Myocyte (in vitro differentiated cells): ENCODE measurements at regions not wholly inside any gene's neighbourhood (a gene's known extent, or its start where the extent isn't known, plus 50 kb on each side); places are given as distances from the start of the nearest gene placed in this dataset.

Source experiments
- DNase-seq: peaks from one replicate; pipeline ENCODE4 v3.0.0-alpha.2; 2012; ENCODE audit warnings: low read depth

- DNase-seq, result no peak
Observed at GRCh38 chr11:69378303-69379141, 84.6 kb downstream of the MYEOV start.

- DNase-seq, result no peak
Observed at GRCh38 chr11:69380451-69380901, 86.5 kb downstream of the MYEOV start.

DNA sequence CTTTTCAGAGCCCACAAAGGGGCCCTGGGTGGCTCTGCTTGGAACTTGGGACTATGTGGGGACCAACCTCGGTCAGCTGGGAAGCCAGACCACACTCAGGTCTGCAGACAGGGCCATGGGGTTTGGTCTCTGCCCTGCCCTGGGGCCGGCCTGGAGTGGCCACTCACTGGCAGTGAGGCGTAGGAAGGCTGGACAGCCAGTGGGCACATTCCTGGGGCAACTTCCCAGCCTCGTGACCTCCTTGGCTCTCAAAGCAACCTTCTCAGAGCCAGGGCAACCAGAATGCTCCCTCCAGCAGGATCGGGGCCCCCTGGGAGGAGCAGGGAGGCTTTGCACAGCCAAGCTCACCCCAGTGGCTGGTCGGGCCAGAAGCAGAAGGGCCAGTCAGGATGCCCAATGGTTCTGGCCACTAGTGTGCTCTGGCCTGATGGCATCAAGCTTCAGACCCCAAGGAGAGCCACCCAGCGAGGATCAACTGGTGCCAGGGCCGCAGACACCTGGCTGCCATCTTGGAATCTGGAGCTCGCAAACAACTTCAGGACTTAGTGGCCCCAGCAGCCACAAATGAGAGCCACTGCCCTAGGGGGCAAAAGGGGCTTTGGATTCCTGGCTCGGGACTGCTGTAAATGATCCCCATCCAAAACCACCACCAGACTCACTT lies 87.1 kb downstream of the MYEOV start:
- peak; percentile 47 for DNase-seq

GRCh38 chr11:69381681-69382130 lies 87.8 kb downstream of the MYEOV start:
- DNase-seq, result no peak

DNA sequence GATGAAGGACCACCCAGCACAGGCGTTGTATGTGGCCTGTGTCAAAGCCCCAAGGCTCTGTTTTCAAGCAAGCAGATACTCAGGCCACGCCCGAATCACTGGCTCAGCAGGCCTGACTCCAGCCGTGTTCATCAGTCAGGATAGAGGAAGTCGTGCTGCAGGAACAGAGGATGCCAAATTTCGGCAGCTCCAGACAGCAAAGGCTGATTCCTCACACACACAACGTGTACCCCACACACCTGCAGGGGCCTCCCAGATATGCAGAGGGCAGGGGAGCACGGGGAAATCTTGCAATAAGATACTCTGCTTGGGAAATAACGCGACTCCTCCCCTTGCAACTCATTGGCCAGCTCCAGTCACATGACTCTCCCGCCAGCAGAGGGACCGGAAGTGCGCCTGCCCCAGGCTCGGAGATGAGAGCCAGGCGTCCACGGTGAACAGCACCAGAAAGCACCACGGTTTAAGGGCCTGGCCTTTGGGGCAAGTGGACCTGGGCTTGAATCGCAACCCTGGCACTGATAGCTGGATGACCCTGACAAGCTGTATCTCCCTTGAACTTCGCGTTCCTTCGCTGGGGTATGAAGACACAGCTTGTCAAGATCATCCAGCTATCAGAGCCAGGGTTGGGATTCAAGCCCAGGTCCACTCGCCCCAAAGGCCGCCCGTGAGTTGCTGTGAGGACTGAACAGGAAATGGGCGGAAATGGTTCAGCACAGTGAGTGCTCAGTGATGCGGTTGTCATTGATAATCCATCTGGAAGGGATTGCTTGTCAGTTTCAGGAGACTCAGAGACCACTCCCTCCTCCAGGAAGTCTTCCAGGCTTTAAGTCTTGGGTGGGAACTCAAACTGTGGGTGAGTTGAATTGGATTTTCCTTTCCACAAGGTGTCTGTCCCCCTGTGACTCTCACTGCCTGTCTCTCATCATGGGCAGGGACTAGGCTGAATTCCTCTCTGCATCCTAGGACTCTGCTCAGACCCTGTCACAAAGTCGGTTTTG lies 88.5 kb downstream of the MYEOV start:
- DNase-seq, result no peak

GRCh38 chr11:69383372-69384250 lies 89.7 kb downstream of the MYEOV start:
- DNase-seq, result no peak

DNA sequence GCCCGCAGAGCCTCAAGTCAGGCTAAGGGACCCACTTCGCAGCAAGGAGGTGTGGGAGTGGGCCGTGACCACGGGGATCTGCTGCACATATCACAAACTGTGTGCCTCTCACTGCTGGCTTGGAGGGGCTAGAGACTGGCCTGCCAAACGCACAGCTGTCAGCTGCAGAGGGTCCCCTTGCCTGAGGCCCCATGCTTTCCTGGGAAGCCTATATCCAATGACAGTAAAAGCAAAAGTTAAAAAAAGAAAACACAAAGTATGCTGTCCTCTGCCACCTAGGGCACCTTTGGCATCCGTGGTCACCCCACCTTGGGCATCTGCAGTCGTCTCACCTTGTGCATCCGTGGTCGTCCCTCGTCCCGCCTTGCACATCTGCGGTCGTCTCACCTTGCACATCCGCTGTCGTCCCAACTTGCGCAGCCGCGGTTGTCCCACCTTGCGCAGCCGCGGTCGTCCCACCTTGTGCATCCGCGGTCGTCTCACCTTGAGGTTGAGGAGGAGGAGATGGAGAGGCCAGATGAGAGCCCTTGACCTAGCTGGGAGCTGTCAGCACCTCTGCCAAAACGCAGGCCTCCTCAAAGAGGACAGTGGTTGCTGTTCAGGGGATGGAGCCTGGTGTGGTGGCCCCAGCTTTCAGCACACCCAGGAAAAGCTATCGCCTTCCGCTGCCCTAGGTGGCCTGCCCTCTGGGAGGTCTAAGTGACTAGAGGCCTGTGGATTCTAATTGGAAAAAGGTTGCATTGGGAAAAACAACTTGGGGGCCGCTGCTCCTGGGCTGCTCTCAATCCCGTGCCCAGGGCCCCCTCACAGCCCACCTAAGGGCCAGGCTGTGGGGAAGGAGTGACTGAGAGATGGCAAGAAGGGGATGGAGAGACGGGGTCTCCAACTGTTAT lies 90.5 kb downstream of the MYEOV start:
- DNase-seq, result no peak

- DNase-seq, result no peak
Observed at GRCh38 chr11:69385144-69385820, 91.3 kb downstream of the MYEOV start.

GRCh38 chr11:69385832-69386427 lies 92.0 kb downstream of the MYEOV start:
- no peak for DNase-seq

- no peak for DNase-seq
Observed at GRCh38 chr11:69386594-69387408, 92.8 kb downstream of the MYEOV start.

GRCh38 chr11:69387409-69387885 lies 93.5 kb downstream of the MYEOV start:
- DNase-seq, result no peak

- DNase-seq, result no peak
Observed at GRCh38 chr11:69388210-69388609, 93.3 kb upstream of the LINC01488 start.

DNA sequence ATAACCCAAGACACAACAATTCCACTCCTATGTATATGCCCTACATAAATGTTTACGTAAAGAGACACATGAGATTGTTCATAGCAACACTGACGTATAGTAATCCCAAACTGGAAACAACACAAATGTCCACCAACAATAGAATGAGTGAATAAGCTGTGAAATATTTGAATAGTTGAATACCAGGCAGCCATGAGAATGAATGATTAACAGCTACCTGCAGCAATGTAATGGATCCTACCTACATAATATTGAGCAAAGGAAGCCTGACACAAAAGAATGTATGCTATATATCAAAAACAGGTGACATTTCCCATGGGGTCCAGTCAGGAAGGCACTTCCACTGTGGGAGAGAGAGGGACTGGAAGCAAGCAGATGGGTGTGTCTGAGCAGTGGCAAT lies 92.8 kb upstream of the LINC01488 start:
- no peak for DNase-seq

DNA sequence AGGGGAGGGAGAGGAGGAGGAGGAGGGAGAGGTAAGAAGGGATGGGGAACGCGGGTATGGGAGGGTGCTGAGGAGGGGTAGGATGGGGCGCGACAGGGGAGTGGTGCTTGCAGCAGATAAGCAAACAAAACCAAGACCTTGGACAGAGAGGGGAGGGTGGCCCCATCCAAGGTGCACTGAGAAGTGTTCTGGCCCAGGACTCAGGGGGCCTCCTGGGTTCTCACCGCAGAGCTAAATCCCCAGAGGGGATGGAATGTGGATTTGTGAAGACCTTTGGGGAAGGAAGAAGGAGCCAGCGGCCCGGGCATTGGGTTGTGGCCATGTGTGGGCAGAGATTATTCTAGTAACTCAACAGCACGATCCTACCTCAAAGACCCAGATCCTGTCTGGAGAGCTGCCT lies 90.9 kb upstream of the LINC01488 start:
- DNase-seq, result no peak

DNA sequence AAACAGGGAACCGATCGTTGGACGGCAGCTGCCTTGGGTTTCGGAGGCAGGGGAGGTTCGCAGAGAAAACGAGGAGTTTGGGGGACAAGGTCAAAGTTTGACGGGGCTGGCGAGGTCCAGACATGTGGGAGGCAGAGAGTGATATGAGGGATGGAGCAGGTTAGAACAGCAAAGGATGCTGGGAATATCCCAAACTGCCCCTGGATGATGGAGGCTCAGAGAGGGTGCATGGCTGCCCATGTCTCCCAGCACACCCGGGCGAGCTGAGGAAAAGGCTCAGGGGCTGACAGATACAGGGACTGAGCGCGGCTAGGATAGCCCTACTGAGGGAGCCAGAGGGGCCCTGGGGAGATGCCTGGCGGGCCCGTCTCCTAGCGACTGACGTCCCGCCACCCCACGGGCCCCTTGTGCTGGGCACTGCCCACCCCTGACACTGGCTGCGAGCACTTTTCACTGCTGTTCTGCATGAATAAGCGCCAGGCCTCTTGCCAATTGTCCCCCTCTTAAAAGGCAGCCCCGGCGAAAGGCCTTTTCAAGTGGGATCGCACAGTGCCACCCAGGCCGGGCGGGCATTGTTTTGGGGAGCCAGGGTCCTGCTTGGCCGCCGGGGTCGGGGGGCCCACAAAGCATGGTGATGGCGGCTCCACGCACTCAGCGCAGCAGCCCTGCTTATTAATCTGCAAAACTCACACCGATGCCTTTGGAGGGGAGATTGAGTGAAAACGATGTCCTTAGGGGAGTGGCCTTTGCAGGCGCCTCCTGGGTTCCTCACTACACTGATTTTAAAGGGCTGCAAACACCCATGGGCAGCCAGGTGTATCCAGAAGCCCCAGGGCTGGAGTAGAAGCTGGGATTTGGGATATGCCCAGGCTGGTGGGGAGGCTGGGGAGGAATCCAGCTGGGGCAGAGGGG lies 90.0 kb upstream of the LINC01488 start:
- no peak for DNase-seq

DNA sequence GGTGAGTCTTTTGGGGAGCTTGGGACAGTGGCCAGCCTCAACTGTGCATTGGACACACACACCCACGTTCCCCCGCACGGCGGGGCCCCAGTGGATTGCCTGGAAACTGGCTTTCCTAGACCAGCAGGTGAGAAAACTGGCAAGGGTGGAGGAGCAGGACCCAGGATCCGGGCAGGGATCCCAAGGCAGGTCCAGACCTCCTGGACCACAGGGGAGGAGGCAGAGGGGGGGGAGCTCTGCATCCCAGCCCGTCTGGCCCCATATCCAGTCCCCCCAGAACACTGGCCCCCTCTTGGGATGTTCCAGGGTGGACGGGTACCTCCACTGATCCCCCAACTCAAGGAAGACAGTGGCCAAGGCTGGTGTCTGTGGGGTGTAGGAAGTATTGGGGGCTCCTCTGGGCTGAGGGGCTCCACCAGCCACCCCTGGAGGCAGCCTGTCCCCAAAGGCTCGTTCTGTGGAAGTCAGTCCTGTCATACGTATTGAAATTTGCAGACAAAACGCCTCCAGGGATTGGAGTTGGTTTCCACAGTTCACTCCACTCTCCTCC lies 89.3 kb upstream of the LINC01488 start:
- no peak for DNase-seq
